ENCODE measurements at regions not wholly inside any gene's neighbourhood (a gene's known extent, or its start where the extent isn't known, plus 50 kb on each side); places are given as distances from the start of the nearest gene placed in this dataset.
A peak's percentile ranks its signal among the peaks of the same experiment; 100 is the strongest.

- TF ChIP-seq GATA1 (IDR thresholded peaks at IDR 0.05; ENCODE audit: low read depth, low read length) (no peak), POLR2A (IDR thresholded peaks at IDR 0.05; ENCODE audit: low read length) (no peak)
Measured at GRCh38 chr2:58973811-58974281, 732.7 kb upstream of the FANCL start.

GRCh38 chr2:58972737-58973136 is 731.6 kb upstream of the FANCL start:
- DNase-seq: no peak
- no peak for TF ChIP-seq GATA1 (IDR thresholded peaks at IDR 0.05; ENCODE audit: low read depth, low read length)
- TF ChIP-seq POLR2A (IDR thresholded peaks at IDR 0.05; ENCODE audit: low read length): no peak

More at GRCh38 chr2:58973811-58974281, 732.7 kb upstream of the FANCL start:
- DNase-seq: no peak

GRCh38 chr2:58971511-58972360 is 730.6 kb upstream of the FANCL start:
- TF ChIP-seq POLR2A (IDR thresholded peaks at IDR 0.05; ENCODE audit: low read length) (no peak), GATA1 (IDR thresholded peaks at IDR 0.05; ENCODE audit: low read depth, low read length) (no peak)
- no peak for DNase-seq

- TF ChIP-seq GATA1 (IDR thresholded peaks at IDR 0.05; ENCODE audit: low read depth, low read length) (no peak), POLR2A (IDR thresholded peaks at IDR 0.05; ENCODE audit: low read length) (no peak)
- no peak for DNase-seq
Measured at GRCh38 chr2:58970365-58970764, 729.2 kb upstream of the FANCL start.

- TF ChIP-seq POLR2A (IDR thresholded peaks at IDR 0.05; ENCODE audit: low read length): no peak
- TF ChIP-seq GATA1 (IDR thresholded peaks at IDR 0.05; ENCODE audit: low read depth, low read length): no peak
Measured at GRCh38 chr2:58968885-58969284, 727.8 kb upstream of the FANCL start.

GRCh38 chr2:58967736-58968135 is 726.6 kb upstream of the FANCL start:
- DNase-seq: peak in 1 of 2 experiments; percentile 39
- TF ChIP-seq POLR2A (IDR thresholded peaks at IDR 0.05; ENCODE audit: low read length) (no peak), GATA1 (IDR thresholded peaks at IDR 0.05; ENCODE audit: low read depth, low read length) (no peak)

More at GRCh38 chr2:58968885-58969284, 727.8 kb upstream of the FANCL start:
- DNase-seq: no peak

- DNase-seq: no peak
- TF ChIP-seq POLR2A (IDR thresholded peaks at IDR 0.05; ENCODE audit: low read length) (no peak), GATA1 (IDR thresholded peaks at IDR 0.05; ENCODE audit: low read depth, low read length) (no peak)
Measured at GRCh38 chr2:58965602-58966001, 724.5 kb upstream of the FANCL start.

GRCh38 chr2:58959996-58960395 is 718.9 kb upstream of the FANCL start:
- no peak for DNase-seq
- TF ChIP-seq POLR2A (IDR thresholded peaks at IDR 0.05; ENCODE audit: low read length) (no peak), GATA1 (IDR thresholded peaks at IDR 0.05; ENCODE audit: low read depth, low read length) (no peak)

GRCh38 chr2:58957188-58957840 is 716.2 kb upstream of the FANCL start:
- no peak for DNase-seq

GRCh38 chr2:58954880-58955385 is 713.8 kb upstream of the FANCL start:
- no peak for DNase-seq
- TF ChIP-seq GATA1 (IDR thresholded peaks at IDR 0.05; ENCODE audit: low read depth, low read length): no peak
- no peak for TF ChIP-seq POLR2A (IDR thresholded peaks at IDR 0.05; ENCODE audit: low read length)

More at GRCh38 chr2:58957188-58957840, 716.2 kb upstream of the FANCL start:
- TF ChIP-seq GATA1 (IDR thresholded peaks at IDR 0.05; ENCODE audit: low read depth, low read length): no peak
- no peak for TF ChIP-seq POLR2A (IDR thresholded peaks at IDR 0.05; ENCODE audit: low read length)

- TF ChIP-seq POLR2A (IDR thresholded peaks at IDR 0.05; ENCODE audit: low read length) (no peak), GATA1 (IDR thresholded peaks at IDR 0.05; ENCODE audit: low read depth, low read length) (no peak)
- no peak for DNase-seq
Measured at GRCh38 chr2:58951722-58952121, 710.6 kb upstream of the FANCL start.

GRCh38 chr2:58950795-58951462 is 709.8 kb upstream of the FANCL start:
- no peak for TF ChIP-seq GATA1 (IDR thresholded peaks at IDR 0.05; ENCODE audit: low read depth, low read length)
- no peak for TF ChIP-seq POLR2A (IDR thresholded peaks at IDR 0.05; ENCODE audit: low read length)
- no peak for DNase-seq

- no peak for TF ChIP-seq GATA1 (IDR thresholded peaks at IDR 0.05; ENCODE audit: low read depth, low read length)
- no peak for TF ChIP-seq POLR2A (IDR thresholded peaks at IDR 0.05; ENCODE audit: low read length)
- DNase-seq: no peak
Measured at GRCh38 chr2:58939388-58939787, 698.3 kb upstream of the FANCL start.

GRCh38 chr2:58938988-58939387 is 697.9 kb upstream of the FANCL start:
- DNase-seq: no peak
- TF ChIP-seq POLR2A (IDR thresholded peaks at IDR 0.05; ENCODE audit: low read length): no peak
- TF ChIP-seq GATA1 (IDR thresholded peaks at IDR 0.05; ENCODE audit: low read depth, low read length): no peak
